ENCODE measurements at regions not wholly inside any gene's neighbourhood (a gene's known extent, or its start where the extent isn't known, plus 50 kb on each side); places are given as distances from the start of the nearest gene placed in this dataset.

GRCh38 chr6:23736577-23736976 lies 389.4 kb upstream of the NRSN1 start:
- TF ChIP-seq HOXB13 (CRISPR knock-in tag; IDR thresholded peaks at IDR 0.05; ENCODE audit: low read depth) (no peak), FOSL2 (IDR thresholded peaks at IDR 0.05) (no peak), FOSL2 (CRISPR knock-in tag; IDR thresholded peaks at IDR 0.05) (no peak), ELK1 (IDR thresholded peaks at IDR 0.05; ENCODE audit: low read depth, low read length) (no peak), NPAS2 (CRISPR knock-in tag; IDR thresholded peaks at IDR 0.05; ENCODE audit: borderline replicate concordance) (no peak), RARB (CRISPR knock-in tag; IDR thresholded peaks at IDR 0.05) (no peak), MAFK (IDR thresholded peaks at IDR 0.05; ENCODE audit: partially characterized antibody) (no peak), GATA3 (IDR thresholded peaks at IDR 0.05; ENCODE audit: borderline replicate concordance) (no peak), FOXS1 (CRISPR knock-in tag; IDR thresholded peaks at IDR 0.05) (no peak), POLR2AphosphoS2 (conservative IDR thresholded peaks at IDR 0.05; ENCODE audit: low read length) (no peak), HOXA7 (CRISPR knock-in tag; IDR thresholded peaks at IDR 0.05) (no peak), HMGXB4 (CRISPR knock-in tag; IDR thresholded peaks at IDR 0.05; ENCODE audit: borderline replicate concordance) (no peak), ATOH8 (CRISPR knock-in tag; IDR thresholded peaks at IDR 0.05; ENCODE audit: low read depth) (no peak), NFE2L2 (conservative IDR thresholded peaks at IDR 0.05; ENCODE audit: low read length) (no peak), CTCF (IDR thresholded peaks at IDR 0.05) (no peak), KDM1A (IDR thresholded peaks at IDR 0.05; ENCODE audit: low read depth) (no peak), HEYL (CRISPR knock-in tag; IDR thresholded peaks at IDR 0.05) (no peak)
- DNase-seq (ENCODE audit: low read depth in 1 of 2, low spot score in 1 of 2) (no peak), ATAC-seq (no peak), FAIRE-seq (no peak)
- ChIA-PET CTCF (no interaction called here), POLR2A (no interaction called here)
- Histone ChIP-seq H3K27ac (no peak overlapping the region), H3K4me2 (no peak overlapping the region), H3K4me3 (no peak overlapping the region), H3K9me3 (no peaks in the 10 kb centered on the region), H3K4me1 (no peaks in the 10 kb centered on the region)
- WGBS (ENCODE audit: missing lambda C conversion rate): 29% methylated on average over 3 of the region's 3 CpGs

GRCh38 chr6:23747239-23747638 lies 378.8 kb upstream of the NRSN1 start:
- H3K4me2 ChIP-seq: no peak overlapping the region
- no peaks in the 10 kb centered on the region for H3K9me3 ChIP-seq
- FAIRE-seq (no peak), ATAC-seq (no peak), DNase-seq (ENCODE audit: low read depth in 1 of 2, low spot score in 1 of 2) (no peak)
- 4% methylated on average over 3 of the region's 5 CpGs for WGBS (ENCODE audit: missing lambda C conversion rate)
- H3K27ac ChIP-seq: no peak overlapping the region
- TF ChIP-seq RFX5 (IDR thresholded peaks at IDR 0.05): no peak
- TF ChIP-seq FOSB (CRISPR knock-in tag; IDR thresholded peaks at IDR 0.05): no peak
- TF ChIP-seq GATA3 (IDR thresholded peaks at IDR 0.05; ENCODE audit: borderline replicate concordance): no peak
- no peak for TF ChIP-seq NPAS2 (CRISPR knock-in tag; IDR thresholded peaks at IDR 0.05; ENCODE audit: borderline replicate concordance)
- no peak for TF ChIP-seq CHD2 (IDR thresholded peaks at IDR 0.05; ENCODE audit: low read length, partially characterized antibody)
- no peak for TF ChIP-seq HOXA7 (CRISPR knock-in tag; IDR thresholded peaks at IDR 0.05)
- TF ChIP-seq EHF (CRISPR knock-in tag; IDR thresholded peaks at IDR 0.05): no peak
- TF ChIP-seq HEYL (CRISPR knock-in tag; IDR thresholded peaks at IDR 0.05): no peak
- TF ChIP-seq CTCF (IDR thresholded peaks at IDR 0.05): no peak
- ChIA-PET POLR2A (no interaction called here), CTCF (no interaction called here)
- H3K4me3 ChIP-seq: no peak overlapping the region
- no peaks in the 10 kb centered on the region for H3K4me1 ChIP-seq

Measured in A549 (cell line).